HepG2 (cell line): ENCODE measurements at regions not wholly inside any gene's neighbourhood (a gene's known extent, or its start where the extent isn't known, plus 50 kb on each side); places are given as distances from the start of the nearest gene placed in this dataset.

ENCODE experiments used
- ATAC-seq: fragments of 200-7000 bp; cut with Tn5 transposase; 3 replicates; pipeline ENCODE4 v1.9.1; 2020; ENCODE audit warnings: mild to moderate bottlenecking, moderate library complexity
- BruUV-seq: library from RNA; stranded (reverse); fragments of 400-500 nt; replicated peaks from 2 replicates; lab custom pipeline; 2021; lab: Mats Ljungman, UMichigan
- CTCF ChIA-PET: fragments of 300-600 bp; formaldehyde crosslinking; extraction: SDS; loops from one replicate; lab custom pipeline; 2021; ENCODE audit warnings: low total read pairs, inconsistent platforms, low intra/inter-chr PET ratio; lab: Yijun Ruan, JAX
- POLR2A ChIA-PET: fragments of 350-600 bp; sonication (Branson Sonifier 250); formaldehyde crosslinking; loops from one replicate; lab custom pipeline; 2020; ENCODE audit warnings: antibody characterized with exemption, inconsistent platforms; lab: Yijun Ruan, JAX
- DNase-seq: peaks from one replicate; pipeline ENCODE4 v3.0.0-alpha.2; 2015; ENCODE audit warnings: low spot score
- FAIRE-seq: peaks from 3 replicates; lab custom pipeline; 2011; peaks lifted over from hg19 to GRCh38; lab: Jason Lieb, UNC
- H2AFZ ChIP-seq: one replicate; pipeline ENCODE4 v1.6.1; 2011; ENCODE audit warnings: low read length, inconsistent platforms
- H3K27ac ChIP-seq: fragments of 300-600 bp; 3 replicates; pipeline ENCODE4 v1.8.0; 2011; ENCODE audit warnings: mixed run types, mild to moderate bottlenecking, mixed read lengths, low read length, inconsistent platforms; ENCODE audit not compliant: insufficient read depth; ENCODE audit errors: extremely low read length
- H3K27me3 ChIP-seq, 2 experiments: fragments of 200-600 bp in 1 of 2; 2 replicates in 1 of 2; 3 replicates in 1 of 2; pipeline versions ENCODE4 v1.6.0 to v1.8.0; 2011; ENCODE audit warnings: low read length in 2 of 2, mild to moderate bottlenecking in 2 of 2, moderate library complexity in 2 of 2, inconsistent platforms in 1 of 2; ENCODE audit not compliant: insufficient read depth in 2 of 2, control insufficient read depth in 1 of 2
- H3K36me3 ChIP-seq, 2 experiments: fragments of 200-600 bp in 1 of 2; replicated peaks in 1 of 2; 2 replicates in 1 of 2; 3 replicates in 1 of 2; pipeline versions ENCODE4 v1.5.1 to v1.8.0; 2011; ENCODE audit warnings: low read length in 2 of 2, inconsistent platforms in 1 of 2; ENCODE audit not compliant: insufficient read depth in 2 of 2, control insufficient read depth in 1 of 2
- H3K4me1 ChIP-seq: 2 replicates; pipeline ENCODE4 v1.5.1; 2012; ENCODE audit warnings: low read length, inconsistent platforms; ENCODE audit not compliant: insufficient read depth
- H3K4me2 ChIP-seq: 2 replicates; pipeline ENCODE4 v1.6.0; 2011; ENCODE audit warnings: low read depth, low read length, inconsistent platforms
- H3K4me3 ChIP-seq, 3 experiments: fragments of 200-600 bp in 1 of 3; sonication (generic), shearing (Covaris generic) in 1 of 3; replicated peaks in 1 of 3; 2 replicates each; pipeline ENCODE4 v1.5.1; 2011 to 2016; ENCODE audit warnings: low read length in 3 of 3, inconsistent platforms in 2 of 3, low read depth in 2 of 3, mild to moderate bottlenecking in 2 of 3, control low read depth in 1 of 3, mixed read lengths in 1 of 3; ENCODE audit not compliant: insufficient read depth in 1 of 3
- H3K79me2 ChIP-seq: one replicate; pipeline ENCODE4 v1.6.1; 2011; ENCODE audit warnings: low read length, inconsistent platforms; ENCODE audit not compliant: insufficient read depth
- H3K9ac ChIP-seq: 2 replicates; pipeline ENCODE4 v1.6.0; 2011; ENCODE audit warnings: mild to moderate bottlenecking, low read depth, low read length, inconsistent platforms; ENCODE audit not compliant: insufficient read depth
- H3K9me3 ChIP-seq: 2 replicates; pipeline ENCODE4 v1.5.1; 2012; ENCODE audit warnings: mild to moderate bottlenecking, low read length
- H4K20me1 ChIP-seq: 2 replicates; pipeline ENCODE4 v1.6.0; 2011; ENCODE audit warnings: inconsistent platforms, mild to moderate bottlenecking, low read length, moderate library complexity; ENCODE audit not compliant: insufficient read depth
- CHCHD3 ChIP-seq: sonication (generic); formaldehyde crosslinking; IDR thresholded peaks from 2 replicates; pipeline ENCODE4 v1.8.0; 2022; ENCODE audit warnings: mild to moderate bottlenecking, missing genetic modification reagents, moderate library complexity
- EZH2 ChIP-seq: conservative IDR thresholded peaks from 2 replicates; pipeline ENCODE4 v1.6.1; 2012; ENCODE audit warnings: mild to moderate bottlenecking, low read depth, low read length, moderate library complexity
- HNRNPUL1 ChIP-seq: fragments of 200-400 bp; formaldehyde crosslinking; IDR thresholded peaks from 2 replicates; pipeline ENCODE4 v1.6.1; 2017; ENCODE audit warnings: low read depth, mild to moderate bottlenecking, low read length, moderate library complexity
- TBX3 ChIP-seq: fragments of 450-650 bp; IDR thresholded peaks from 2 replicates; pipeline ENCODE4 v1.6.1; 2017; ENCODE audit warnings: antibody characterized with exemption, mild to moderate bottlenecking, inconsistent platforms, borderline replicate concordance
- ZNF136 ChIP-seq: sonication (generic); formaldehyde crosslinking; IDR thresholded peaks from 2 replicates; pipeline ENCODE4 v1.8.1; 2022; ENCODE audit warnings: low read depth, mild to moderate bottlenecking, moderate library complexity, missing genetic modification reagents
- ZNF235 ChIP-seq: sonication (generic); formaldehyde crosslinking; IDR thresholded peaks from 2 replicates; pipeline ENCODE4 v1.8.1; 2023; ENCODE audit warnings: mild to moderate bottlenecking, missing genetic modification reagents, borderline replicate concordance
- WGBS: methylation state at CpG from one replicate; pipeline ENCODE4 v1.1.6; 2017; ENCODE audit warnings: low lambda C conversion rate; 5-methylcytosine and 5-hydroxymethylcytosine counted together
- in situ Hi-C: cut with HindIII; loops from 2 replicates; pipeline ENCODE4 v1.10.0; 2017; ENCODE audit warnings: low pct_unique_long_range_greater_than_20kb; ENCODE audit not compliant: extremely low pct_ligation_motif_present
- intact Hi-C: fragments of 100-400 bp; cut with micrococcal nuclease; formaldehyde crosslinking; loops from one replicate; pipeline ENCODE4 v1.10.0; 2022; ENCODE audit not compliant: unreplicated experiment
- TF ChIP-seq, protein P1 (sequence below): sonication (generic); formaldehyde crosslinking; IDR thresholded peaks from 2 replicates; pipeline ENCODE4 v1.4.0; 2020; ENCODE audit warnings: missing genetic modification reagents
- TF ChIP-seq, protein P2 (sequence below): sonication (generic); formaldehyde crosslinking; conservative IDR thresholded peaks from 2 replicates; pipeline ENCODE4 v1.8.1; 2023; ENCODE audit warnings: missing genetic modification reagents
- TF ChIP-seq, protein P3 (sequence below): sonication (generic); formaldehyde crosslinking; IDR thresholded peaks from 2 replicates; pipeline ENCODE4 v1.4.0; 2020; ENCODE audit warnings: low read depth, mild to moderate bottlenecking, missing genetic modification reagents

DNA sequence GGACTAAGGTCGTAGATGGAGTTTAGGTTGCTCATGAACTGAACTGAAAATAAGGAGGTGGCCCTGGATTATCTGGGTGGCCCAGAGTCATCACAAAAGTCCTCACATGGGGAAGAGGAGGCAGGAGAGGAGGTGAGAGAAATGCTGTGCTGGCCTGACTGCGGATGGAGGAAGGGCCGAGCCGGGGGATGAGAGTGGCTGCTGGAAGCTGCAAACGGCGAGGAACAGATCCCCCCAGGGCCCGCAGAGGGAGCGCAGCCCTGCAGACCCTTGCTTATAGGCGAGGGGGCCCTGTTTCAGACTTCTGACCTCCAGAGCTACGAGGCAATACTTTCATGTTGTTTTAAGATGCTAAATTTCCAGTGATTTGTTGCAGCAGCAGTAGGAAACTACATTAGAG lies 102.7 kb upstream of the C1orf174 start:
- Histone ChIP-seq H2AFZ (no peak overlapping the region), H3K27ac (no peak overlapping the region), H3K4me1 (no peaks in the 10 kb centered on the region), H3K4me3 (no peak overlapping the region), H3K4me2 (no peak overlapping the region), H3K9ac (no peak overlapping the region), H3K36me3 (no peaks in the 10 kb centered on the region), H4K20me1 (no peaks in the 10 kb centered on the region), H3K9me3 (no peaks in the 10 kb centered on the region), H3K27me3 (peaks cover 8 to 57% of the 10 kb centered on the region in 2 experiments; a peak in 4 of 5 replicates), H3K79me2 (no peaks in the 10 kb centered on the region)
- POLR2A ChIA-PET: no interaction called here
- CTCF ChIA-PET: no interaction called here
- ATAC-seq (no peak), DNase-seq (no peak), FAIRE-seq (no peak)
- 16% methylated on average over 9 of the region's 10 CpGs for WGBS
- TF ChIP-seq ZNF136 (CRISPR knock-in tag): no peak
- no peak for TF ChIP-seq EZH2
- TF ChIP-seq, protein P1, sequence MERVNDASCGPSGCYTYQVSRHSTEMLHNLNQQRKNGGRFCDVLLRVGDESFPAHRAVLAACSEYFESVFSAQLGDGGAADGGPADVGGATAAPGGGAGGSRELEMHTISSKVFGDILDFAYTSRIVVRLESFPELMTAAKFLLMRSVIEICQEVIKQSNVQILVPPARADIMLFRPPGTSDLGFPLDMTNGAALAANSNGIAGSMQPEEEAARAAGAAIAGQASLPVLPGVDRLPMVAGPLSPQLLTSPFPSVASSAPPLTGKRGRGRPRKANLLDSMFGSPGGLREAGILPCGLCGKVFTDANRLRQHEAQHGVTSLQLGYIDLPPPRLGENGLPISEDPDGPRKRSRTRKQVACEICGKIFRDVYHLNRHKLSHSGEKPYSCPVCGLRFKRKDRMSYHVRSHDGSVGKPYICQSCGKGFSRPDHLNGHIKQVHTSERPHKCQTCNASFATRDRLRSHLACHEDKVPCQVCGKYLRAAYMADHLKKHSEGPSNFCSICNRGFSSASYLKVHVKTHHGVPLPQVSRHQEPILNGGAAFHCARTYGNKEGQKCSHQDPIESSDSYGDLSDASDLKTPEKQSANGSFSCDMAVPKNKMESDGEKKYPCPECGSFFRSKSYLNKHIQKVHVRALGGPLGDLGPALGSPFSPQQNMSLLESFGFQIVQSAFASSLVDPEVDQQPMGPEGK (CRISPR knock-in tag): no peak
- TF ChIP-seq CHCHD3 (CRISPR knock-in tag): no peak
- no peak for TF ChIP-seq ZNF235 (CRISPR knock-in tag)
- no peak for TF ChIP-seq HNRNPUL1
- TF ChIP-seq, protein P2, sequence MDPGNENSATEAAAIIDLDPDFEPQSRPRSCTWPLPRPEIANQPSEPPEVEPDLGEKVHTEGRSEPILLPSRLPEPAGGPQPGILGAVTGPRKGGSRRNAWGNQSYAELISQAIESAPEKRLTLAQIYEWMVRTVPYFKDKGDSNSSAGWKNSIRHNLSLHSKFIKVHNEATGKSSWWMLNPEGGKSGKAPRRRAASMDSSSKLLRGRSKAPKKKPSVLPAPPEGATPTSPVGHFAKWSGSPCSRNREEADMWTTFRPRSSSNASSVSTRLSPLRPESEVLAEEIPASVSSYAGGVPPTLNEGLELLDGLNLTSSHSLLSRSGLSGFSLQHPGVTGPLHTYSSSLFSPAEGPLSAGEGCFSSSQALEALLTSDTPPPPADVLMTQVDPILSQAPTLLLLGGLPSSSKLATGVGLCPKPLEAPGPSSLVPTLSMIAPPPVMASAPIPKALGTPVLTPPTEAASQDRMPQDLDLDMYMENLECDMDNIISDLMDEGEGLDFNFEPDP (CRISPR knock-in tag): no peak
- no peak for TF ChIP-seq TBX3
- TF ChIP-seq, protein P3, sequence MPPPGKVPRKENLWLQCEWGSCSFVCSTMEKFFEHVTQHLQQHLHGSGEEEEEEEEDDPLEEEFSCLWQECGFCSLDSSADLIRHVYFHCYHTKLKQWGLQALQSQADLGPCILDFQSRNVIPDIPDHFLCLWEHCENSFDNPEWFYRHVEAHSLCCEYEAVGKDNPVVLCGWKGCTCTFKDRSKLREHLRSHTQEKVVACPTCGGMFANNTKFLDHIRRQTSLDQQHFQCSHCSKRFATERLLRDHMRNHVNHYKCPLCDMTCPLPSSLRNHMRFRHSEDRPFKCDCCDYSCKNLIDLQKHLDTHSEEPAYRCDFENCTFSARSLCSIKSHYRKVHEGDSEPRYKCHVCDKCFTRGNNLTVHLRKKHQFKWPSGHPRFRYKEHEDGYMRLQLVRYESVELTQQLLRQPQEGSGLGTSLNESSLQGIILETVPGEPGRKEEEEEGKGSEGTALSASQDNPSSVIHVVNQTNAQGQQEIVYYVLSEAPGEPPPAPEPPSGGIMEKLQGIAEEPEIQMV (CRISPR knock-in tag): no peak
- in situ Hi-C loops (no loop called here), intact Hi-C loops (no loop called here)
- no TSS peak for BruUV-seq
